Ovary (tissue), 7 donors: ENCODE measurements at regions not wholly inside any gene's neighbourhood (a gene's known extent, or its start where the extent isn't known, plus 50 kb on each side); places are given as distances from the start of the nearest gene placed in this dataset.

Experiments used
- DNase-seq, 5 donors: peaks; one replicate each; pipeline ENCODE4 v3.0.0-alpha.2; 2019 to 2020
- H3K27ac ChIP-seq, 2 donors: fragments of 200-600 bp; one replicate each; pipeline versions ENCODE4 v1.5.1 to v1.8.0; 2019 to 2022
- H3K27me3 ChIP-seq: fragments of 200-600 bp; one replicate; pipeline ENCODE4 v1.8.0; 2022
- H3K36me3 ChIP-seq: fragments of 200-600 bp; sonication (generic); one replicate; pipeline ENCODE4 v1.5.1; 2019
- H3K4me1 ChIP-seq: one replicate; pipeline ENCODE4 v1.8.1; 2013; ENCODE audit warnings: mild to moderate bottlenecking, moderate library complexity; ENCODE audit not compliant: insufficient read depth
- H3K4me3 ChIP-seq: fragments of 200-600 bp; sonication (generic); one replicate; pipeline ENCODE4 v1.5.1; 2017
- H3K9me3 ChIP-seq, 2 donors: fragments of 200-600 bp in 1 of 2; sonication (generic) in 1 of 2; one replicate each; pipeline versions ENCODE4 v1.5.1 to v1.8.1; 2013 to 2019; ENCODE audit warnings: mild to moderate bottlenecking in 1 of 2, moderate library complexity in 1 of 2
- EP300 ChIP-seq: sonication (generic); formaldehyde crosslinking; IDR thresholded peaks from one replicate; pipeline ENCODE4 v1.6.1; 2017; ENCODE audit warnings: antibody characterized with exemption
- POLR2A ChIP-seq: fragments of 450-650 bp; IDR thresholded peaks from one replicate; pipeline ENCODE4 v1.6.1; 2017; ENCODE audit warnings: antibody characterized with exemption, mild to moderate bottlenecking, moderate library complexity
- WGBS, 3 donors: extraction: QIAGEN DNeasy Blood & Tissue Kit in 1 of 3; methylation state at CpG; one replicate each; pipeline versions ENCODE4 v1.1.5 to v1.1.7; 2013 to 2017; 5-methylcytosine and 5-hydroxymethylcytosine counted together
- intact Hi-C, 4 donors: fragments of 100-400 bp; cut with DNase I; formaldehyde crosslinking; loops; one replicate each; pipeline versions ENCODE4 v1.11.0 to v1.15.1; 2022 to 2023
- TF ChIP-seq, protein P1 (sequence below), 3 donors: fragments of 450-650 bp in 2 of 3; fragments of 200-600 bp in 1 of 3; IDR thresholded peaks; one replicate each; pipeline versions ENCODE4 v1.5.1 to v1.8.0; 2016 to 2022; ENCODE audit warnings: antibody characterized with exemption in 3 of 3, mild to moderate bottlenecking in 1 of 3
- donor health status: DM: no; HTN: no; CAD: no; lungs with moderate emphysema.
- donor health status: DM: no; HTN: no; CAD: no.
- donor health status: Bipolar disorder and iron deficiency.
- donor health status: DM: no; HTN: no; CAD: no.
- donor health status: DM: yes; HTN: yes; CAD: no.

DNA sequence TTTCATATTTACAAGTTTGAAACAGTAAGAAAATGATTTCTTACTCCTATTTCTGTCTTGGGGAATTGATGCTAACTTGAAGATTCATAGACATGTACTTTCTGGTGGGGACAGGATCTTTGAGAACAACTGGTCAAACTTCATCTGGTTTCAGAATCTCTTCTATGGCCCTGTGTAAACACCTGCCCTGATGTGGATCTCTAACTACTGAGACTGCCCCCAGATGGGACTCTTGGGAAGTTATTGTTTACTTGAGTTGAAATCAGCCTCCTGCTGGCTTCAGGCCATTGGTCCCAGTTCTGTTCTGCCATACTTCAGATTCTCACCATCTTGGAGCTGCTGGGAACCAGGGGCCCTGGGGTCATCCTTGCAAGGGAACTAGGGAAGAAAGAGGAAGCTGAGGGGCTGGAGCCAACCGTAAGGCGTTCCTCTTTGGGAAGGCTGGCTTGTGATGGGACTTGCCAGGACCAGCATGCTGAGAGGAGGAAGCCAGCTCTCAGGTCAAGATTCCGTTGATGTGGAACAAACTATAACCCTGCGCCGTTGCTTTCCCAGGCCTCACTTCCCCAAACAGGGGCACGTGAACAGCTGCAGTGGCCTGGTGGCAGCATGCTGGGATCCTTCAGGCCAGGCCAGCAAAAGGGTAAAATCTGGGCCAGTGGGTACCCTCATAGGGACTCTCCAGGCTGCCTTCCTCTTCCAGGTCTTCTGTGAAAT lies 135.5 kb upstream of the CXCR4 start:
- WGBS, 3 donors: 91 to 94% (median 93%) methylated on average over 6 of the region's 6 CpGs
- Histone ChIP-seq H3K36me3 (no peaks in the 10 kb centered on the region), H3K4me3 (no peak overlapping the region), H3K4me1 (peaks cover 6% of the 10 kb centered on the region), H3K9me3 (no peaks in the 10 kb centered on the region), H3K27ac (no peak overlapping the region), H3K27me3 (no peaks in the 10 kb centered on the region)
- DNase-seq: no peak
- intact Hi-C loops: no loop called here
- TF ChIP-seq, protein P1, sequence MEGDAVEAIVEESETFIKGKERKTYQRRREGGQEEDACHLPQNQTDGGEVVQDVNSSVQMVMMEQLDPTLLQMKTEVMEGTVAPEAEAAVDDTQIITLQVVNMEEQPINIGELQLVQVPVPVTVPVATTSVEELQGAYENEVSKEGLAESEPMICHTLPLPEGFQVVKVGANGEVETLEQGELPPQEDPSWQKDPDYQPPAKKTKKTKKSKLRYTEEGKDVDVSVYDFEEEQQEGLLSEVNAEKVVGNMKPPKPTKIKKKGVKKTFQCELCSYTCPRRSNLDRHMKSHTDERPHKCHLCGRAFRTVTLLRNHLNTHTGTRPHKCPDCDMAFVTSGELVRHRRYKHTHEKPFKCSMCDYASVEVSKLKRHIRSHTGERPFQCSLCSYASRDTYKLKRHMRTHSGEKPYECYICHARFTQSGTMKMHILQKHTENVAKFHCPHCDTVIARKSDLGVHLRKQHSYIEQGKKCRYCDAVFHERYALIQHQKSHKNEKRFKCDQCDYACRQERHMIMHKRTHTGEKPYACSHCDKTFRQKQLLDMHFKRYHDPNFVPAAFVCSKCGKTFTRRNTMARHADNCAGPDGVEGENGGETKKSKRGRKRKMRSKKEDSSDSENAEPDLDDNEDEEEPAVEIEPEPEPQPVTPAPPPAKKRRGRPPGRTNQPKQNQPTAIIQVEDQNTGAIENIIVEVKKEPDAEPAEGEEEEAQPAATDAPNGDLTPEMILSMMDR (IDR thresholded peaks at IDR 0.05): no peak
- no peak for TF ChIP-seq POLR2A
- TF ChIP-seq EP300: no peak

DNA sequence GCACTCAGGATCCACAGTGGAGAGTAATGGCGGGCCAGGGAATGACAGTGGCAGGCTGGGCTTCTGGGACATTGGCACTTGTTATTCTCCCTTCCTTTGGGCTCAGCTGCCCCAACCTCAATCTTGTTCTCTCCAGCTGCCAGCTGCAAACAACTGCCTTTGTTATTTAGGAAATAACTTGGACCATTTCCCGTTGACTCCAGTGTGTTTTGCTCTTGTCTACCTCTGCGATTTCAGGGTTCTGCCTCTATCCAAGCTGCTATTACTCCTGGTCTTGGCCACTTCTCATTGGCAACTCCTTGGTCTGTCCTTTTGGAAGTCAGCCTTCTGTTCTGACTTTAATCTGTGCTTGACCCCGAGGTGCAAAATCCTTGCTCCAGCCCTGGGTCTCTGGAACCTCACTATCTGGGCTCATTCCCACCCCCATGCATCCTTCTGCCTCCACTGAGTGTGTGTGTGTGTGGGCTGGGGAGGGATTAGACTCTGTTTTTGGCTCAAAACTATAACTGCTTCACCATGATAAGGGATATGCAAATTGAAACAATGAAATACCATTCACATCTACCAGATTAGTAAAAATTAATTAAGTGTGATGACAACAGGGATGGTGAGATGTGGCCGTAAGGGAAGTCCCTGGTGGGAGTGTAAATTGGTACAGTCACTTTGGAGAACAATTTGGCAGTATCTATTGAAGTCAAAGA lies 134.1 kb upstream of the CXCR4 start:
- Histone ChIP-seq H3K4me3 (no peak overlapping the region), H3K9me3 (no peaks in the 10 kb centered on the region), H3K27ac (no peak overlapping the region), H3K27me3 (no peaks in the 10 kb centered on the region), H3K36me3 (no peaks in the 10 kb centered on the region), H3K4me1 (peaks cover 6% of the 10 kb centered on the region)
- no peak for DNase-seq
- WGBS, 3 donors: 8 to 30% (median 12%) methylated on average over 5 of the region's 5 CpGs
- intact Hi-C loops: no loop called here
- TF ChIP-seq, protein P1 (IDR thresholded peaks at IDR 0.05): no peak
- no peak for TF ChIP-seq POLR2A
- TF ChIP-seq EP300: no peak

DNA sequence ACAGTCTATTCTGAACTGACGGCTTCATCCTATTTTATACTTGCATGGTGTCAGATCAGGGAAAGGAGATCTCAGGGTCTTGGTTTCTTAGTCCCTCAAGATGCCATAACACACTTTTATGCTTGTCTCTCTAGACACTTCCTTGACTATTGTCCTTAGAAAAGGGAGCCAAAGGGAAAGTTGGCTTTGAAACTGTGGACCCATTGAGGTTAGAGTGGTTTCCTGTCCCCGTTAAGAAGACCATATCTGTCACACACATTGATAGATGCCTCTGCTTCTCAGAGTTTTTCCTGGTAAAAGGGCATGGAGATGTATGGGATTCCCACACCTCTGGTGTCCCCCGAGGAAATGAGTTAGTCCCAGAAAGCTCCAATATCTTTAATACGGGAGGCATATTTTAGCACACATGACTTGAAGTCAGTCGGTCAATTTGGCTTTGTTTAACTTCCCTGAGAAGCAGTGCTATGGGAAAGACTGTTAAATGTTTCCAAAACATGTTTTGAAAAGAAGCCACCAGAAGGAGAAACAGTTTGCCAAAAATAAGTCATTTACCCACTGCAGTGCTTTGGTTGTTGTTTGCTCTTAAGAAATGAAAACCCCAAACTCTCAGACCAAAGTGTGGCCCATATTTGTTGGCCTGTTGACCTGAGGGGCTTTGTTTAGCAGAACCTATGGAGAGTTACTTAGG lies 133.4 kb upstream of the CXCR4 start:
- 14 to 31% (median 18%) methylated on average over 5 of the region's 5 CpGs for WGBS, 3 donors

DNA sequence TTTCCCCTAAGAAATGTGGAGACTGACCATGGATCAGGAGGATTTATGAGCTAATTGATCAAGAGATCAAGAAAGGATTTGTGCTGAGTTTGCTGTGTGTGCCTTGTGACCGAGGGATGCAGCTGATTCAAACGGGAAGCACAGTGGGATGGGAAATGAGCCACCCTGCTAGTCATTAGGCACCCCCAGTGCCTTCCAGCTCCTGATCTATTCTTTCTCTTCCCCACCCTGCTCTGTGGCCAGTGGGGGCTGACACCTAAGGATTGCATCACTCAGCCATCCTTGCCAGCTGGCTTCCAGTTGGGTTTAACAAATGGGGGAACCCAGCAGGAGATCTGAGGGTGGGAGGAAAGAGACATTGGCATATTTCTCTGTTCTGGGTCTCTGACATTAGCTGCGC lies 132.2 kb upstream of the CXCR4 start:
- TF ChIP-seq, protein P1 (IDR thresholded peaks at IDR 0.05): no peak
- no peak for TF ChIP-seq EP300
- TF ChIP-seq POLR2A: no peak
- 54 to 66% (median 64%) methylated on average over 3 of the region's 3 CpGs for WGBS, 3 donors
- DNase-seq: no peak

More for the DNA sequence above, 133.4 kb upstream of the CXCR4 start:
- Histone ChIP-seq H3K27ac (no peak overlapping the region), H3K36me3 (no peaks in the 10 kb centered on the region), H3K9me3 (no peaks in the 10 kb centered on the region), H3K4me3 (no peak overlapping the region), H3K27me3 (no peaks in the 10 kb centered on the region), H3K4me1 (peaks cover 6% of the 10 kb centered on the region)
- TF ChIP-seq, protein P1 (IDR thresholded peaks at IDR 0.05): no peak
- TF ChIP-seq POLR2A (no peak), EP300 (no peak)
- no peak for DNase-seq
- intact Hi-C loops: no loop called here

More for the DNA sequence above, 132.2 kb upstream of the CXCR4 start:
- H3K27ac ChIP-seq: no peak overlapping the region
- H3K4me1 ChIP-seq: peaks cover 8% of the 10 kb centered on the region
- H3K36me3 ChIP-seq: no peaks in the 10 kb centered on the region
- H3K27me3 ChIP-seq: no peaks in the 10 kb centered on the region
- no peaks in the 10 kb centered on the region for H3K9me3 ChIP-seq
- intact Hi-C loops: no loop called here
- H3K4me3 ChIP-seq: no peak overlapping the region
